GM19395 (cell line): ENCODE measurements at regions not wholly inside any gene's neighbourhood (a gene's known extent, or its start where the extent isn't known, plus 50 kb on each side); places are given as distances from the start of the nearest gene placed in this dataset.

Experiments
- ATAC-seq: cut with Tn5 transposase; IDR thresholded peaks from one replicate; pipeline ENCODE4 v1.9.1; 2021; ENCODE audit warnings: mild to moderate bottlenecking, moderate library complexity; ENCODE audit not compliant: unreplicated experiment

- ATAC-seq, result no peak
These were observed 106.8 kb downstream of the SEMA6D start for GRCh38 chr15:47824147-47824546.

- ATAC-seq, result no peak
These were observed 112.4 kb downstream of the SEMA6D start for GRCh38 chr15:47829667-47830066.

- ATAC-seq, result no peak
These were observed 116.8 kb downstream of the SEMA6D start for GRCh38 chr15:47834093-47834492.

GRCh38 chr15:47839233-47839825, 122.0 kb downstream of the SEMA6D start:
- ATAC-seq, result no peak

GRCh38 chr15:47843124-47843663, 125.9 kb downstream of the SEMA6D start:
- ATAC-seq, result no peak

GRCh38 chr15:47844437-47844836, 127.1 kb downstream of the SEMA6D start:
- no peak for ATAC-seq

GRCh38 chr15:47846128-47846868, 129.0 kb downstream of the SEMA6D start:
- ATAC-seq, result no peak

GRCh38 chr15:47846876-47847275, 129.6 kb downstream of the SEMA6D start:
- no peak for ATAC-seq

GRCh38 chr15:47856071-47856470, 138.8 kb downstream of the SEMA6D start:
- no peak for ATAC-seq

- no peak for ATAC-seq
These were observed 139.9 kb downstream of the SEMA6D start for GRCh38 chr15:47857014-47857775.

GRCh38 chr15:47857776-47858167, 140.5 kb downstream of the SEMA6D start:
- no peak for ATAC-seq

GRCh38 chr15:47861111-47861903, 144.0 kb downstream of the SEMA6D start:
- no peak for ATAC-seq

- ATAC-seq, result peak; percentile 93
These were observed 145.1 kb downstream of the SEMA6D start for GRCh38 chr15:47862402-47862801.

- ATAC-seq, result no peak
These were observed 149.1 kb downstream of the SEMA6D start for GRCh38 chr15:47866446-47866845.

GRCh38 chr15:47870300-47870955, 153.1 kb downstream of the SEMA6D start:
- ATAC-seq, result no peak

- no peak for ATAC-seq
These were observed 153.8 kb downstream of the SEMA6D start for GRCh38 chr15:47870956-47871625.

- ATAC-seq, result no peak
These were observed 154.9 kb downstream of the SEMA6D start for GRCh38 chr15:47872208-47872607.

GRCh38 chr15:47872869-47873432, 155.6 kb downstream of the SEMA6D start:
- no peak for ATAC-seq

- ATAC-seq, result no peak
These were observed 159.7 kb downstream of the SEMA6D start for GRCh38 chr15:47876986-47877385.
